HG02870 (cell line): ENCODE measurements at regions not wholly inside any gene's neighbourhood (a gene's known extent, or its start where the extent isn't known, plus 50 kb on each side); places are given as distances from the start of the nearest gene placed in this dataset.
"Not testable (repeated sequence)": the region's sequence is repeated elsewhere in the genome, so short reads cannot be mapped to it uniquely, and the experiment has no call there.

Source experiments
- ATAC-seq: cut with Tn5 transposase; IDR thresholded peaks from one replicate; pipeline ENCODE4 v1.9.1; 2021; ENCODE audit warnings: mild to moderate bottlenecking, moderate library complexity; ENCODE audit not compliant: unreplicated experiment

DNA sequence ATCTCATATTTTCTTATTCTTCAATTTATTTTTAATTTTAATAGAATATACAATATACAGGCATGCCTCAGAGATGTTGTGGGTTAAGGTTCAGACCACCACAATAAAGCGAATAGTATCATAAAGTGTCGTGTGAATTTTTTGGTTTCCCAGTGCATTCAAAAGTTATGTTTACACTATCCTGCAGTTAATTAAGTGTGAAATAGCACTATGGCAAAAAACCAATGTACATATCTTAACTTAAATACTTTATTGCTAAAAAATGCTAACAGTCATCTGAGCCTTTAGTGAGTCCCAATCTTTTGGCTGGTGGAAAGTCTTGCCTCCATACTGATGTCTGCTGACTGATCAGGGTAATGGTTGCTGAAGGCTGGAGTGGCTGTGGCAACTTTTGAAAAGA, 637.6 kb downstream of the TDRD15 start:
- no peak for ATAC-seq

DNA sequence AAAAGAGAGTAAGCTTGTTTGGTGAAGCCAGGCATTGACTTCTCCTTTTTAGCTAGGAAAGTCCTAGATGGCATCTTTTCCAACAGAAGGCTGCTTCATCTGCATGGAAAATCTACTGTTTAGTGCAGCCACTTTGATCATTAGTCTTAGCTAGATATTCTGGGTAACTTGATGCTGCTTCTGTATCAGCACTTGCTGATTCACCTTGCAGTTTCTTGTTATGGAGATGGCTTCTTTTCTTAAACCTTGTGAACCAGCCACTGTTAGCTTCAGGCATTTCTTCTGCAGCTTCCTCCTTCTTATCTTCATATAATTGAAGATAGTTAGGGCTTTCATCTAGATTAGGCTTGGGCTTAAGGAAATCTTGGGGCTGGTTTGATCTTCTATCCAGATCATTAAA, 639.7 kb downstream of the TDRD15 start:
- no peak for ATAC-seq

DNA sequence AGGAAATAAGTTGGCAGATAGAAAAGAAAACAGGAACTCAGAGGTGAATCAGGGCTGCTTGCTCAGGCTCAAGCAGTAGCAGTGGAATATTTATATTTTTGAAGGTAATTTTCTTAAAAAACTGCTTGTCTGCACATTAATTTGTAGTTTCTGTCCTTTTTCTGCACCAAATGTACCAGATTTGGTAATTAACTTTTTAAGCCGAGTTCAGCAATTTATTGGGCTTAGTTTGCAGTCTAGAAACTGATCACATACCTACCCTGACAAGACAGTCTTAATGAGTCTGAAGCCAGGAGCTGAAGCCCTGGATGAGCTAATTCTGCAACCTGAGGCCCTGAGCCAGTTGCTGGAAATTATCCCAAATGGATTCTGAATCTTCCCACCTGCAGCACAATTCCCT, 647.0 kb downstream of the TDRD15 start:
- ATAC-seq: no peak

DNA sequence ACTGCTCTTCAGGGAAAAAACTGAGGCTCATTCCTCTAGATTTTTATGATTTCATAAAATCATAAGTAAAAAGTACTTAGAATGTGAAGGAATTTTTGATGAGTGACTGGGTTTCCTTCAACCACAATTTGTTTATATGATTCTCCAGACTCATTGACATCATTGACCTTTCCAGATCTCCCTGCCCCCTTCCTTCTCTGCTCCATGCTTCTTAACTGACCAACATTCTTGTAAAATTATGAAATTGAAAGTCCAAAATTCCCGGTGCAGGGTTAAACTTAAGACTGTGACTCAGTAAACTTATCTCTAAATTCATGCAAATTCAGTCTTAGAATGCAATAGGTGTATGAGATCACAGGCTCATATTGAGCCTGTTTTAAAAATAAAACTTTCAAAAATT, 648.9 kb downstream of the TDRD15 start:
- no peak for ATAC-seq

DNA sequence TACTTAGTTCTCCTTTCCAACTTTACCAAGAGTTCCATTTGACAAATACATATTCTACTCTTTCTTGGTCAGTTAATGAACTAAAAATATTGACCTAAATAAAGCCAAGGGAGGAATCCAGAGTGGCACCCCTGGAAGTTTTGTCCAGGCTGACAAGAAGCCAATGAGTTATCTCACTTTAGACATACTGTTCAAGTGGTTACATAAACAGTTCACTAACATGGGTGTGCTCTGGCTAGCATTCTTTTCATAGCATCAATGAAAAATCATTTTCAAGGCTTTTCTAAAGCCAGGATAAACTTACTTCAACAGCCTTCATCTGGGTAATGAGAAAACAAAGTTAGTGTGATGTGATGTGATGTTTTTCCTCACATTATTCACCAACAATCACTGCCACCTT, 649.4 kb downstream of the TDRD15 start:
- no peak for ATAC-seq

DNA sequence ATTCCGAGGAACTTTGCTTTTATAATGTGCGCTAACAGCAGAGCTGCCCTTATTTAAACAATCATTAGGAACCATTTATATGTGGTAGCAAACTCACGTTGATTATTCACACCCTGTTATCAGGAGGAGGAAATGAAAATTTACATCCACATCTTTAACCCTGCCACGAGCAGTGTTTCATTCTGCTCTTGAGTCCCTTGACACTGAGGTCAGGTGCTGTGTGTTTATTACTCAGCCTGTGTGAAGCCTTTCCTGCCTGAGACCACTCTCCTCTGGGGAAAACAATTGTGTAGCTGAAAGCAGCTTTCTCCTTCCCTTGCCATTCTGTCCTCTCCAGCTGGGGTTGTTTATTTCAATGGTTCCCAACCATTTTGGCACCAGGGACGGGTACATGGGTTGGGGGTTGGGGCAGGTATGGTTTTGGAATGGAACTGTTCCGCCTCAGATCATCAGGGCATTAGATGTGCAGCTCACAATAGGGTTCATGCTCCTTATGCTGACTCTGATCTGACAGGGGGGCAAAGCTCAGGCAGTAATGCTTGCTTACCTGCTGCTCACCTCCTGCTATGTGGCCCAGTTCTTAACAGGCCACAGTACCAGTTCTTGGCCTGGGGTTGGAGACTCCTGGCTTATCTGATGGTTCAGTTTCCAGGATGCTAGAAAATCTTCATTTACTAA, 651.1 kb downstream of the TDRD15 start:
- no peak for ATAC-seq

DNA sequence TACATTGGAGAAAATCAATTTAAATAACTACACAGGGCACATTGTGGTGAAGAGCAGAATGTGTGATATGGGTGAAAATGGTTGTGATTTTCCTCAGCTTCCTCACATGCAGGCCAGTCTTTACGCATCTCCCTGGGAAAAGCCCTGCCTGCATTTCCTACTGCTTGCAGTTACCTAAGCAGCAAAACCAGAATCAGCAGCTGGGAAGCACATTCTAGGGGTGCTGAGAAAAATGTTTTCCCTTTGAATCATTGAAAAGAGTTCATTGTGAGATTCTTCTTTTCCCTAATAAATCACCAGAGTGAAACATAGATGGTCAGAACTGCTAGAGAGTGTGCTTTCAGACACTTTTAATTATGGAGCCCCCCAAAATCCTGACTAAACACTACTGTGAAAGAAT, 656.0 kb downstream of the TDRD15 start:
- ATAC-seq: no peak

DNA sequence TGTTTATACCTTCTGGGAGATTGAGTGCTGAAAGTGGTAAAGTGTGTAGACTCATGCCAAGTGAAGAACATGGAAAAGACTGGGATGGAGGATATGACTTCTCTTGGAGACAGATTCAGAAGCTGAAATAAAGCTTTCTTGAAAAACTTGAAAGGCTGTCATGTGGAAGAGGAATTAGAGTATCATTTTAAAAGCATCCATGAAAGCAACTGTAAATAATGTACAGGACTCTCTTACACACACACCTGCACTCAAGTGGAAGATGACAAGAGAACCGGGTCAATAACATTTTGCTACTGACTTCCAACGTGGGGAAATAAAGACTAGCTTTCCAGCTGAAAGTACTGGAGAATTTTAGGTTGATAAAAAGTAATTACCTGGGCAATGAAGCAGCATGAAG, 658.2 kb downstream of the TDRD15 start:
- no peak for ATAC-seq

DNA sequence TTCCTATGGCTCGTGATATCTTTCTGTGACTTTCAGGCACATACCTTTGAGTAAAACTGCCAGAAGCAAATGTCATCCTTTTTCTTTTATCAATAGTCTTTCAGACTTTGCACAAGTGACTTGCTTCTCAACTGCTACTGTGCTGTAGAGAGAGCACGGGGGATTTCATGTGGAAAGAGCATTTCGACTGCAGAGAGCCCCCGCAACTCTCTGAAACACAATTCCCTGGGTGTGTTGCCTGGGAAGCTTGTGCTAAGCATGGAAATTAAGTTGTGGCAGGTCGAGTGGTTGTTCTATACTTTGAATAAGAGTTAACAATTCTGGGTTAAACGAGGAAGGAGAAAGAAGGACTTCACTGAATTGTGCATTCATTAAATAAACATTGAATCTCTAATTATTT, 659.1 kb downstream of the TDRD15 start:
- ATAC-seq: no peak

DNA sequence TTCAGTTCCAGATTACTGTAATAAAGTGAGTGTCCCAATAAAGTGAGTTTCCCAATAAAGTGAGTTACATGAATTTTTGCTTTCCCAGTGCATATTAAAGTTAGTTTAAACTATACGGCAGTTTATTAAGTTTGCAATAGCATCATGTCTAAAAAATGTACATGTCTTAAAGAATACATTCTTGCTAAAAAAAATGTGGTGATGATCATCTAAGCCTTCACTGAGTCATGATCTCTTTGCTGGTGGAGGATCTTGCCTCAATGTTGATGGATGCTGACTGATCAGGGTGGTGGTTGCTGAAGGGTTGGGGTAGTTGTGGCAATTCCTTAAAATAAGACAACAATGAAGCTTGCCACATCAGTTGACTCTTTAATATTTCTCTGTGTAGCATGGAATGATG, 664.2 kb downstream of the TDRD15 start:
- ATAC-seq: no peak

DNA sequence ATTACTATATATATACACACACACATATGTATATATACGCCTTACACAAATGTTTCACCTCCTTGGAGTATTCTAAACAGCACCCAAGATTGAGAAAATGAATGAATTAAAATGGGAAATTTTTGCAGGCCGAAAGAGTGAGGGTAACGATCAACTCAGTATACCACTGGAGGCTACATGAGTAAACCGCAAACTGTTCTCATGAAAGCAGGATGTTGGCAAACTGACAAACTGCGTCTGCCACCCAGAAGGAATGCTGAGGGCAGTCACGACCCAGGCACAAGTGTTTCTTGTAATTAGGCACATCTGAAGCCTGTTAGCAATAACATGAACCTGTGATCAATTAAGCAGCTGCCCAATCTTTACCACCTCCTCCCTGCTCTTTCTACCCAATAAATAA, 666.5 kb downstream of the TDRD15 start:
- not testable (repeated sequence) for ATAC-seq

DNA sequence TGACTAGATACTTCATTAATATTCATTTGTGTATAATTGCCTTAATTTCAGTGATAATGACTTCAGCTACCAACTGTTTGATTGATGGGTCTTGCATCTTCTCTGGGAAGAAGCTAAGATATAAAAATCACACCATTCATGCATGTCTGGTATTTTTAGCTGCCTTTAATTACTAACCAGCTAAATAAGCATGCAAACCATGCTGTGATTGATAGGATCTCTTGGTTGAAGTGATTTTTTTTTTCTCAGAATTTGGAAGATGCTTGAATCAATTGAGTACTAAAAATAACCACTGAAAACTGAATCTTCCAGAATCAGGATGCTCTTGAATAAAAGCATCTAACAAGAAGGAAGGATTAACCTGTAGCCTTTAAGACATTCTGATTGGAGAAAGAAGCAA, 668.8 kb downstream of the TDRD15 start:
- no peak for ATAC-seq

DNA sequence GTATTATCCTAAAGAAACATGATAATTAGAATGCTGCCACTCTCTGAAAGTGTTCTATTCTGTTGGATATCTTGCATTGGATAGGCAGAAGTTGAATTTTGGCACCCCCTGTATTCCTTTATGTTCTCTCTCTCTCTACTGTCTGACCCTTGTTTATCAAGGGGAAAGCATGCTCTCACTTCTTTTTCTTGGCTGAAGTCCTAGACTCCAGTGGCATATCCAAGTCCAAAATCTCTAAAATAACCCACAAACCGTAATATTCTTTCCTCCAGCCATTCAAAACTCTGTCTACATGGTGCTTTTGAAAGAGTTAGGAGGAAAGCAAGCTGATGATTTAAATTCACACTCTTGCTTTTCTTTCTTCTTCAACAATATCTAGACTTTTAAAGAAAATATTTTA, 669.7 kb downstream of the TDRD15 start:
- ATAC-seq: no peak

DNA sequence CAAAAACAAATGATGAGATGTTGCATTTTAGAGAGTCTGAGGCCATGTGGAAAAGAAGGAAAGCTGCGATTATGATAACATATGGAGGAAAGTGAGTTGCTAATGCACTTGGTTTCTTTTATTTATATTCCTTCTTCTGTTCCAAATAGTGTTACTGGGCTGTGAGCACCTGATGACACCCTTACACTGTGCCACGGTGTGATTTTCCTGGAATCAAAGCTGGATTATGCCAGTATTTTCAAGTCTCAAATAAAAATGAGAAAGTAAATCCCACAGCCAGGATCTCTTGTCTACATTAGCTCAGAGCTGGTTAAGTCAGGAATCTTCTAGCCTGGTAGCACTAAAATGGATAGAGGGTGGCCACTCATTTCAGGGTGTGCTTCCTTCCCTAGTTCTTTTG, 670.8 kb downstream of the TDRD15 start:
- ATAC-seq: no peak

DNA sequence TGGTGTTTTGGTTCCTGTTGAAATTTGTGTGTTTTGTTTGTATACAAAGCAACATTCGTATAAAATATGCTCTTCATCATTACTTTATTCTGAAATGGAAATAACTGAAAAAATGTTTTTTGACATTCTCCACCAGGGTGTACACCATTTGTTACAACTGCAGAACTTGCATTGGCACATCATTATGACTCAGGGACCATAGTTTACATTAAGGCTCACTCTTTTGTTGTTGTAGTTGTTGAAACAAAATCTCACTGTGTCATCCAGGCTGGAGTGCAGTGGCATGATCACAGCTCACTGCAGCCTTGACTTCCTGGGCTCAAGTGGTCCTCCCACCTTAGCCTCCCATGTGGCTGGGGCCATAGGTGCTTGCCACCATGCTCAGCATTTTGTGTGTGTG, 676.6 kb downstream of the TDRD15 start:
- no peak for ATAC-seq

DNA sequence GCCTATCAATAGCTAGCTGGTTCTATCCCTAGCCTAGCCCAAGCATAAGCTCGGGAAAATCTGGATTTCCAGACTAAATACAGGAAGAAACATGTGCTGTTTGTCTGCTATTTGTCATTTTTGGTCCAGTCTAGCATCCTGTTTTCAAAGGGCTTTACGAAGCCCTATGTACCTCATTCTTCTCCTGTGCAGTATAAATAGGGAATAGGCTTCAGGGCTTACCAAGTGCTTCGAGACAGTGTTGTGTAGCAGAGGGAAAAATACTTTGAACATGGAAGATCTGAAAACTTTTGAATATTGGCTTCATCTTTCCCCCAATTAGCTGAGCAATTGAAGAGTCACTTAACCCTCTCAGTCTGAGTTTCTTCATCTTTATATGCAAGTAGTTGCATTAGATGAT, 679.8 kb downstream of the TDRD15 start:
- no peak for ATAC-seq

DNA sequence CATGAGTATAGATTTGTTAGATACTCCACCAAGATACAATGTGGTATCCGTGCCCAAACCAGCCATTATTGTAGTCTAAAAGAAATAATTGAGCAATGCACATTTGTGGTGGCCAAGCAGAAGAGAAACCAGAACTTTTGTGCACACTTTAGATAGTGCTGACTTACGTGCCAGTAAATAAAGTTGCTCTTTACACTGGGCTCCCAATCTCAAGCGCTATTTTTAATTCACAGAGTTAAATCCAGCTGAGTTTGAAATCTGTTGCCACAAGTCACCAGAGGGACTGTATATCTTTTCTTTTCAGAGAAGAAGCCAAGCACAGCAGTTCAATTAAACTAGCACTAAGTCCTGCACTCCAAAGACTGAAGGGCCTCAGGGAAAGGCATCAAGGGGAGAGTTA, 680.4 kb downstream of the TDRD15 start:
- no peak for ATAC-seq

DNA sequence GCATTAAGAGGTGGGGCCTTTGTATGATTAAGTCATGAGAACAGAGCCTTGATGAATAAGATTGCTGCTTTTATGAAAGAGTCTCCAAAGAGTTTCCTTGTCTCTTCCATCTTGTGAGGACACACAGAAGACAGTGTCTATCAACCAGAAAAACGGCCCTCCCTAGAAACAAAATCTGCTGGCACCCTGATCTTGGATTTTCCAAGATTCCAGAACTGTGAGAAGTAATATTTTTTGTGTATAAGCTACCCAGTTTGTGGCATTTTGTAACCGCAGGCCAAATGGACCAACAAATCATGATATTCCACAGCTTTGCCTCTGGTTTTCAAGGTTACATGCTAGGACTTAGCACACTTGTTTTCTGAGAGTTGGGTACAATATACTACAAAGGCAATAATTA, 687.8 kb downstream of the TDRD15 start:
- ATAC-seq: no peak

DNA sequence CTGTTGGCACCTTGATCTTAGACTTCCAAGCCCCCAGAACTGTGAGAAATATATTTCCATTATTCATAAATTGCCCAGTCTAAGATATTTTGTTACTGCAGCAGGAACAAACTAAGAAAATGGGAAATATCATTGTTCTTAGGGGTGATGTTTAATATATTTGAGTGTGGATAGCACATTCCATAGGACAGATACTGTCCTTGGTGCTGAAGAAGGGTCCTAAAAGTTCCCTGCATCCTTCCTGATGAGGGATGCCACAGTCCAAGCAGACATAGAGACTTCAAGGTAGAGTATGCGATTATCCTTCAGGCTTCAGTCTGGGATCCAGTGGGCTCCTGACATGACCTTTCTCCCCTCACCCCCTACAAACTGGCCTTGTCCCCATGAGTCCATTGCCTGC, 689.0 kb downstream of the TDRD15 start:
- no peak for ATAC-seq

DNA sequence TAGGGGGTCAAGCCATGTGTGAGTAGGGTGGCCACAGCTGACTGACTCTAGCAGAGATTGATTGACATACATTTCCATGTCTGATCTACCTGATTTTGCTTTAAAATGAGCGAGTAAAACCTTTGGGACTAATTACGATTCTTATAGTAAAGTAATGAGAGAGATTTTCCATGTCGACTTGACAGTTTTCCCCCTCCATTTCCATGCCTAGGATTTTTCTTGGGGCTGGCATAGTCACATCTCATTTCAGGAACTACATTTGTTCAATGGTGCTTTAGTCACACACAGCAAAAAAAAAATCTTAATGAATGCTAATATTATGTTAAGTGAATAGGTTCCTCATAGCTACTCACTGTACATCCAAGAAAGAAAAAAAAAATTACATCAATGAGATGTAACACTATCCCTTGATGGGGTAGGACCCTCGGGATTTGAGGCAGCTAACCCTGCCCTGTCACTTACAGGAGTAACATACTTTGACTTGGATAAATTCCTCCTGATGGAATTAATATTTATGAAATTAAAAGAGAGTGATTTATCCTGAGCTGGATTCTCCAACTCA, 690.9 kb downstream of the TDRD15 start:
- no peak for ATAC-seq

DNA sequence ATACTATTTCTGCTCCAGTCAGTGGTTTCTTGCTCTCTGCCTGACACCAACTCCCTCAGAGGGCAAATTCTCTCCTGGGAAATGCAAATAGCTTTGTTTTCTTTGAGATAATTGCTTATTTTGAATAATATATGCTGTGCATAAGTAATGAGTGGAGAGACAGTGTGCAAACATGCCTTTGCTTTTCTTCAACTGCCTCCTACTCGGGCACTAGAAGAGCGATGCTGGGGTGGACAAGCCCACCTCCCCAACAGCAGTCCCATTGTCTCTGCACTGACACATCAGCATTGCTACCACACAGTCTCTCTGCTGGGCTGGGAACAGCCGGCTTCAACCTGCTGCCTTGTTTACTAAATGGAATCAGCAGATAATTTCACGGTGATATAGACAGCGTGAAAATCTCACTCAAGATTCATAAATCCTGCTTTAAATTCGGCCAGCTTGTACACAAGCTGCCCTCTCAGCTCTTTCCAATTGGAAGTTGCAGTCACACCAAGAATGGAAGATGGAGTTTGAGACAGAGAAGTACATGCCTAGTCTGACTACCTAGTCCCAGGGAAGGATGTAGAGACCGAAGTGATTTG, 694.5 kb downstream of the TDRD15 start:
- ATAC-seq: no peak

DNA sequence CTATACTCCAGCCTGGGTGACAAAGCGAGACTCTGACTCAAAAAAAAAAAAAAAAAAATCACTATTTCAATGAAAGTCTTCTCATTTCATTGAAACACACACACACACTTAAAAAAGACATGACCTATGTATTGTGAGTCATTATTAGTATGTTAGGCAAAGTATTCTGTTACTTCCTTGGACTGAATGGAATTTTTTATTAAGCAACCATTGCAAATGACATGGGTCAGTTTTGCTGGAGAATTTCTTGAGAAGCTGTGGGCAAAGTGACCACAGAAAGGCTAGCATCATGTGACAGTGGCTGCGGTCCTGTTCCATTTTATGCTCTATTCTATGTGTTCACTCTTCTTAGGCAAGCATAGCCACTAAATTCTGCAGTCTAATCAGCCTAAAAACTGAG, 695.7 kb downstream of the TDRD15 start:
- no peak for ATAC-seq

DNA sequence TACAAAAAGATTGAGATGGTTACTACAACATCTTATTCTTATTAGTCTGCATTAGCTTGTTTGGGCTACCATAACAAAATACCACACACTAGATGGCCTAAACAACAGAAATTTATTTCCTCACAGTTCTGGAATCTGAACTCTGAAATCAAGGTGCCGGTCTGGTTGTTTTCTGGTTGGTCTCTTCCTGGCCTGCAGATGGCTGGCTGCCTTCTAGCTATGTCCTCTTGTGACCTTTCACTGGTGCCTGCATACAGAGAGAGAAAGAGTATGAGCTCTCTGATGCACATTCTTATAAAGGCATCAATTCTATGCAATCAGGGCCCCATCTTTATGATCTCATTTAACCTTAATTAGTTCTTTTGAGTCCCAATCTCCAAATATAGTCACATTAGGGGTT, 696.5 kb downstream of the TDRD15 start:
- ATAC-seq: no peak
